CD14-positive monocyte (primary cell): ENCODE measurements at regions not wholly inside any gene's neighbourhood (a gene's known extent, or its start where the extent isn't known, plus 50 kb on each side); places are given as distances from the start of the nearest gene placed in this dataset.

Experiments used
- DNase-seq, 3 donors: peaks; one replicate each; pipeline ENCODE4 v3.0.0-alpha.2; 2011 to 2022
- H2AFZ ChIP-seq: 2 replicates; pipeline ENCODE4 v1.6.0; 2012; ENCODE audit warnings: mild to moderate bottlenecking, low read depth, low read length, inconsistent platforms; ENCODE audit not compliant: insufficient read depth, poor library complexity, severe bottlenecking
- H3K27ac ChIP-seq, 2 donors: 1 replicate in 1 of 2; 2 replicates in 1 of 2; pipeline ENCODE4 v1.5.1; 2012 to 2013; ENCODE audit warnings: low read length in 2 of 2, control low read depth in 1 of 2, inconsistent platforms in 1 of 2, low read depth in 1 of 2, mild to moderate bottlenecking in 1 of 2
- H3K27me3 ChIP-seq, 2 donors: one replicate each; pipeline versions ENCODE4 v1.6.0 to v1.6.1; 2011 to 2013; ENCODE audit warnings: low read length in 2 of 2; ENCODE audit not compliant: control insufficient read depth in 2 of 2, insufficient read depth in 2 of 2
- H3K36me3 ChIP-seq, 2 donors: replicated peaks in 1 of 2; 1 replicate in 1 of 2; 2 replicates in 1 of 2; pipeline versions ENCODE4 v1.5.1 to v1.6.1; 2012 to 2013; ENCODE audit warnings: low read length in 2 of 2, control low read depth in 1 of 2, inconsistent platforms in 1 of 2, mild to moderate bottlenecking in 1 of 2; ENCODE audit not compliant: insufficient read depth in 2 of 2, control insufficient read depth in 1 of 2
- H3K4me1 ChIP-seq, 2 donors: 1 replicate in 1 of 2; 2 replicates in 1 of 2; pipeline versions ENCODE4 v1.5.1 to v1.6.1; 2012 to 2013; ENCODE audit warnings: low read length in 2 of 2, control low read depth in 1 of 2, inconsistent platforms in 1 of 2, mild to moderate bottlenecking in 1 of 2, moderate library complexity in 1 of 2; ENCODE audit not compliant: insufficient read depth in 2 of 2, control insufficient read depth in 1 of 2
- H3K4me2 ChIP-seq: replicated peaks from 2 replicates; pipeline ENCODE3; 2012; ENCODE audit warnings: low read length, moderate library complexity, mild to moderate bottlenecking; ENCODE audit not compliant: poor library complexity, severe bottlenecking; ENCODE audit errors: extremely low read depth
- H3K4me3 ChIP-seq, 3 experiments: fragments of 200-600 bp in 1 of 3; sonication (generic) in 1 of 3; replicated peaks in 1 of 3; 1 replicate in 2 of 3; 2 replicates in 1 of 3; pipeline ENCODE4 v1.5.1; 2011 to 2013; ENCODE audit warnings: low read length in 3 of 3, mild to moderate bottlenecking in 3 of 3, control low read depth in 2 of 3, low read depth in 2 of 3, inconsistent platforms in 1 of 3, moderate library complexity in 1 of 3
- H3K79me2 ChIP-seq: 2 replicates; pipeline ENCODE4 v1.6.0; 2012; ENCODE audit warnings: mild to moderate bottlenecking, control low read depth, inconsistent platforms, low read length, moderate library complexity; ENCODE audit not compliant: insufficient read depth
- H3K9ac ChIP-seq: 2 replicates; pipeline ENCODE4 v1.6.0; 2017; ENCODE audit warnings: low read length, mild to moderate bottlenecking; ENCODE audit not compliant: insufficient read depth, poor library complexity, severe bottlenecking
- H3K9me3 ChIP-seq, 2 donors: replicated peaks in 1 of 2; 1 replicate in 1 of 2; 2 replicates in 1 of 2; pipeline versions ENCODE4 v1.5.1 to v1.6.1; 2012 to 2013; ENCODE audit warnings: low read length in 2 of 2, control low read depth in 1 of 2; ENCODE audit not compliant: control insufficient read depth in 1 of 2, insufficient read depth in 1 of 2
- H4K20me1 ChIP-seq: 2 replicates; pipeline ENCODE4 v1.6.0; 2012; ENCODE audit warnings: mild to moderate bottlenecking, low read length, control low read depth, moderate library complexity; ENCODE audit not compliant: insufficient read depth
- H3K27ac Mint-ChIP-seq, 7 donors: one replicate each; pipeline ENCODE4 v1.8.0; 2020; ENCODE audit warnings: mild to moderate bottlenecking in 7 of 7, mixed read lengths in 7 of 7, moderate library complexity in 6 of 7, inconsistent platforms in 2 of 7
- H3K27me3 Mint-ChIP-seq, 3 donors: one replicate each; pipeline ENCODE4 v1.8.0; 2021 to 2022; ENCODE audit warnings: low read depth in 3 of 3, mild to moderate bottlenecking in 3 of 3, mixed read lengths in 3 of 3, moderate library complexity in 3 of 3, inconsistent platforms in 1 of 3
- H3K36me3 Mint-ChIP-seq, 2 donors: one replicate each; pipeline ENCODE4 v1.8.0; 2020; ENCODE audit warnings: mixed read lengths in 2 of 2, inconsistent platforms in 1 of 2, mild to moderate bottlenecking in 1 of 2
- H3K4me1 Mint-ChIP-seq: one replicate; pipeline ENCODE4 v1.8.0; 2020; ENCODE audit warnings: mild to moderate bottlenecking, mixed read lengths
- H3K4me3 Mint-ChIP-seq, 2 donors: one replicate each; pipeline ENCODE4 v1.8.0; 2020; ENCODE audit warnings: mild to moderate bottlenecking in 2 of 2, mixed read lengths in 2 of 2, moderate library complexity in 1 of 2
- H3K9me3 Mint-ChIP-seq, 7 donors: one replicate each; pipeline ENCODE4 v1.8.0; 2020 to 2022; ENCODE audit warnings: mixed read lengths in 7 of 7, mild to moderate bottlenecking in 6 of 7, moderate library complexity in 6 of 7, inconsistent platforms in 2 of 7
- CTCF ChIP-seq: fragments of 200-600 bp; IDR thresholded peaks from one replicate; pipeline ENCODE4 v1.8.0; 2022; ENCODE audit warnings: antibody characterized with exemption, mild to moderate bottlenecking
- WGBS: methylation state at CpG from one replicate; pipeline ENCODE4 v1.1.5; 2013; ENCODE audit warnings: missing lambda C conversion rate; ENCODE audit not compliant: insufficient coverage; 5-methylcytosine and 5-hydroxymethylcytosine counted together
- intact Hi-C, 2 donors: fragments of 100-400 bp; cut with micrococcal nuclease; formaldehyde crosslinking; loops; one replicate each; pipeline versions ENCODE4 v1.15.0 to v1.15.1; 2023

GRCh38 chr2:230644356-230644935 is 68.2 kb upstream of the CAB39 start:
- Histone ChIP-seq H3K27ac (no peak overlapping the region), H3K4me2 (no peak overlapping the region), H3K4me3 (peak overlapping the region in 1 of 3 experiments; percentile 53), H2AFZ (no peak overlapping the region), H3K36me3 (no peaks in the 10 kb centered on the region), H3K9me3 (peaks cover 0 to 3% of the 10 kb centered on the region in 2 donors), H3K27me3 (no peaks in the 10 kb centered on the region), H4K20me1 (no peaks in the 10 kb centered on the region), H3K79me2 (no peaks in the 10 kb centered on the region), H3K9ac (no peak overlapping the region), H3K4me1 (peaks cover 26% of the 10 kb centered on the region in 2 donors)
- Mint-ChIP-seq H3K4me3 (no peak overlapping the region), H3K9me3 (peaks cover 1 to 9% (median 5%) of the 10 kb centered on the region in 7 donors), H3K27me3 (peaks cover 0 to 3% (median 2%) of the 10 kb centered on the region in 3 donors), H3K27ac (peak overlapping the region in 2 of 7 donors; percentile 62 to 90), H3K4me1 (peaks cover 30% of the 10 kb centered on the region), H3K36me3 (peaks cover 0 to 4% of the 10 kb centered on the region in 2 donors)
- intact Hi-C loops = no loop called here
- WGBS = 40% methylated on average over 1 of the region's 6 CpGs
- peak in 1 of 3 donors; percentile 22 for DNase-seq
- no peak for TF ChIP-seq CTCF

- Histone ChIP-seq H3K4me2 (no peak overlapping the region), H2AFZ (no peak overlapping the region), H3K4me3 (no peak overlapping the region), H4K20me1 (no peaks in the 10 kb centered on the region), H3K79me2 (no peaks in the 10 kb centered on the region), H3K27ac (no peak overlapping the region), H3K27me3 (no peaks in the 10 kb centered on the region), H3K36me3 (no peaks in the 10 kb centered on the region), H3K9me3 (peaks cover 0 to 3% of the 10 kb centered on the region in 2 donors), H3K4me1 (peaks cover 15% of the 10 kb centered on the region in 2 donors), H3K9ac (no peak overlapping the region)
- H3K27me3 Mint-ChIP-seq = peaks cover 1 to 3% (median 2%) of the 10 kb centered on the region in 3 donors
- no CpG with 5 or more reads among the region's 8 CpGs for WGBS
- TF ChIP-seq CTCF = no peak
- H3K9me3 Mint-ChIP-seq = peaks cover 1 to 9% (median 5%) of the 10 kb centered on the region in 7 donors
- no peak for DNase-seq
- intact Hi-C loops = no loop called here
- no peak overlapping the region for H3K27ac Mint-ChIP-seq
- peaks cover 25% of the 10 kb centered on the region for H3K4me1 Mint-ChIP-seq
- no peak overlapping the region for H3K4me3 Mint-ChIP-seq
- H3K36me3 Mint-ChIP-seq = no peaks in the 10 kb centered on the region
Measured at GRCh38 chr2:230648356-230648755, 64.3 kb upstream of the CAB39 start.
